Ishikawa (cell line): ENCODE measurements at regions not wholly inside any gene's neighbourhood (a gene's known extent, or its start where the extent isn't known, plus 50 kb on each side); places are given as distances from the start of the nearest gene placed in this dataset.

Source experiments
- CEBPB ChIP-seq: IDR thresholded peaks from 2 replicates; pipeline ENCODE4 v1.6.1; 2012
- CREB1 ChIP-seq: IDR thresholded peaks from 2 replicates; pipeline ENCODE4 v1.6.1; 2012; ENCODE audit warnings: low read depth
- EGR1 ChIP-seq: IDR thresholded peaks from 2 replicates; pipeline ENCODE4 v1.6.1; 2012
- EP300 ChIP-seq: IDR thresholded peaks from 2 replicates; pipeline ENCODE4 v1.6.1; 2012; ENCODE audit warnings: borderline replicate concordance
- MAX ChIP-seq: IDR thresholded peaks from 2 replicates; pipeline ENCODE4 v1.6.1; 2012
- RAD21 ChIP-seq: IDR thresholded peaks from 2 replicates; pipeline ENCODE4 v1.6.1; 2012; ENCODE audit warnings: low read depth
- REST ChIP-seq: IDR thresholded peaks from 2 replicates; pipeline ENCODE4 v1.6.1; 2012; ENCODE audit warnings: low read depth, mild to moderate bottlenecking
- TAF1 ChIP-seq: IDR thresholded peaks from 2 replicates; pipeline ENCODE4 v1.6.1; 2012; ENCODE audit warnings: low read depth, mild to moderate bottlenecking
- TCF12 ChIP-seq: IDR thresholded peaks from 2 replicates; pipeline ENCODE4 v1.6.1; 2012; ENCODE audit warnings: low read depth
- ZBTB7A ChIP-seq: IDR thresholded peaks from 2 replicates; pipeline ENCODE4 v1.6.1; 2012; ENCODE audit warnings: low read depth
- TF ChIP-seq, protein P1 (sequence below): IDR thresholded peaks from 2 replicates; pipeline ENCODE4 v1.6.1; 2012

- TF ChIP-seq MAX (no peak), ZBTB7A (no peak), TAF1 (no peak), RAD21 (no peak), CREB1 (no peak), EP300 (no peak), EGR1 (no peak), CEBPB (no peak), TCF12 (no peak), REST (no peak)
- TF ChIP-seq, protein P1, sequence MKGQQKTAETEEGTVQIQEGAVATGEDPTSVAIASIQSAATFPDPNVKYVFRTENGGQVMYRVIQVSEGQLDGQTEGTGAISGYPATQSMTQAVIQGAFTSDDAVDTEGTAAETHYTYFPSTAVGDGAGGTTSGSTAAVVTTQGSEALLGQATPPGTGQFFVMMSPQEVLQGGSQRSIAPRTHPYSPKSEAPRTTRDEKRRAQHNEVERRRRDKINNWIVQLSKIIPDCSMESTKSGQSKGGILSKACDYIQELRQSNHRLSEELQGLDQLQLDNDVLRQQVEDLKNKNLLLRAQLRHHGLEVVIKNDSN, result no peak
Measured at GRCh38 chr13:109857803-109858202, 71.4 kb upstream of the IRS2 start.
